ENCODE measurements at regions not wholly inside any gene's neighbourhood (a gene's known extent, or its start where the extent isn't known, plus 50 kb on each side); places are given as distances from the start of the nearest gene placed in this dataset.

DNA sequence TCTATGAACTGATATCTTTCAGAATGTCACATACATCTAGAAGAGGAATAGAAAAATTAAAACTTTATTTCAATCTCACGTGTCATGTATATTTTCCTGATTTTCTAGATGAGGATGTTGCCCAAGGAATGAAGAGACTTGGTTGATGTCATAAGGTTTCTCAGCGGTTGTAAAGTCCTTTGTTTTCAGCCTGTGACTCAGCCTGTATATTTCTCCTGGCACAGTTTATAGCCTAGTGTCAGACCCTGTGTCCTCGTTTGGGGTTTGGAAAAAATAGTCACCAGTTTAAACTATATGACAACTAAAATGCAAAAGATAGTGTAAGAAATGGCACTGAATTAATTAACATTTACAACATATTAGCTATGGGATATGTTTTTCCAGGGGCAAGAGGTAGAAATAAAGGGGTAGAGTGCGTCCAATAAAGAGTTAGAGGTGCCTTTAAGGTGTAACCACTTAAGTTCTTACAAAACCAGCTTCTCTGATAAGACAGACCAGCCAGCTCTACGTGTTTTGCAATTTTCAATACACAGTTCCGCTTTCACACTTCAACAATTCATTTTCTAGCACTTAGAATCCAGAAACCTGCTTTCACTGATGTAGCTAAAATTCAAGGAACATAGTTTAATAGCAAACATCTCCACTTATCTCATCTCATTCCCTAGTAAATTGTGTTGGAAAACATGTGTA lies 1432.6 kb upstream of the TENM4 start:
- no peak overlapping the region for H3K4me2 ChIP-seq
- H3K27me3 Mint-ChIP-seq (ENCODE audit: insufficient read depth, low read depth), result peaks cover 3% of the 10 kb centered on the region

DNA sequence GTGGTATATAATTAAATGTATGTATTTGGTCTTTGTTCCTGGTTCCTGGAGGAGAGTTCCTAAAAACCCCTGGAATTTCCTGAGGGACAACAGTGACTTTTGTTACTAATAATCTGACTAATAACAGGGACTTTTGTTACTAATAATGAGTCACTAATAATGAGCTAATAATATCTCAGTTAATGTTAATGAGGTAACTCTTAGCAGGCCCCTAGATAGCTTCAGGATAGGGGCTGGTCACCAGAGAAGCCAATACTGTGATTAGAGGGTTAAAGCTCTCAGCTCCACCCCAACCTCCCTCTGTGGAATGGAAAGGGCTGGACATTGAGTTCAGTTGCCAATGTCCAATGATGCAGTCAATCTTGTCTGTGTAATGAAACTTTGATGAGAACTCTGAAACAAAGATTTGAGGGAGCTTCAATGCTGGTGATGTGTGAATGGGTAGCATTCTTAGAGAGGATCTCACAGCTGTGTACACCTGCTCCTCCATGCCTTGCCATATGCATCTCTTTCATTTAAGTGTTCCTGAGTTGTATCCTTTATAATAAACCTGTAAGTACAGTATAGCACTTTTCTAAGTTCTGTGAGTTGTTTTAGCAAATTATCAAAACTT lies 1431.4 kb upstream of the TENM4 start:
- no peaks in the 10 kb centered on the region for H3F3A ChIP-seq (ENCODE audit: low read depth)
- no peaks in the 10 kb centered on the region for H3K36me3 Mint-ChIP-seq
- H3K9me3 Mint-ChIP-seq, result no peaks in the 10 kb centered on the region
- H3K27me3 Mint-ChIP-seq (ENCODE audit: insufficient read depth, low read depth), result peaks cover 3% of the 10 kb centered on the region
- H3K4me1 ChIP-seq, result no peaks in the 10 kb centered on the region
- H3K27ac ChIP-seq, result no peak overlapping the region
- no peaks in the 10 kb centered on the region for H3K36me3 ChIP-seq
- H3K9ac ChIP-seq, result no peak overlapping the region
- H3K4me3 Mint-ChIP-seq, result no peak overlapping the region
- H3K4me1 Mint-ChIP-seq, result no peaks in the 10 kb centered on the region
- no peaks in the 10 kb centered on the region for H3K79me2 ChIP-seq (ENCODE audit: low read depth)
- no peaks in the 10 kb centered on the region for H4K20me1 ChIP-seq (ENCODE audit: low read depth)
- H3K4me2 ChIP-seq, result no peak overlapping the region
- no peak overlapping the region for H3K4me3 ChIP-seq
- no peak overlapping the region for H2AFZ ChIP-seq (replicated peaks)
- DNase-seq (ENCODE audit: low spot score), result no peak
- H3K27me3 ChIP-seq, result no peaks in the 10 kb centered on the region
- no peak for TF ChIP-seq EZH2phosphoT487 (IDR thresholded peaks at IDR 0.05)
- TF ChIP-seq, protein P1, sequence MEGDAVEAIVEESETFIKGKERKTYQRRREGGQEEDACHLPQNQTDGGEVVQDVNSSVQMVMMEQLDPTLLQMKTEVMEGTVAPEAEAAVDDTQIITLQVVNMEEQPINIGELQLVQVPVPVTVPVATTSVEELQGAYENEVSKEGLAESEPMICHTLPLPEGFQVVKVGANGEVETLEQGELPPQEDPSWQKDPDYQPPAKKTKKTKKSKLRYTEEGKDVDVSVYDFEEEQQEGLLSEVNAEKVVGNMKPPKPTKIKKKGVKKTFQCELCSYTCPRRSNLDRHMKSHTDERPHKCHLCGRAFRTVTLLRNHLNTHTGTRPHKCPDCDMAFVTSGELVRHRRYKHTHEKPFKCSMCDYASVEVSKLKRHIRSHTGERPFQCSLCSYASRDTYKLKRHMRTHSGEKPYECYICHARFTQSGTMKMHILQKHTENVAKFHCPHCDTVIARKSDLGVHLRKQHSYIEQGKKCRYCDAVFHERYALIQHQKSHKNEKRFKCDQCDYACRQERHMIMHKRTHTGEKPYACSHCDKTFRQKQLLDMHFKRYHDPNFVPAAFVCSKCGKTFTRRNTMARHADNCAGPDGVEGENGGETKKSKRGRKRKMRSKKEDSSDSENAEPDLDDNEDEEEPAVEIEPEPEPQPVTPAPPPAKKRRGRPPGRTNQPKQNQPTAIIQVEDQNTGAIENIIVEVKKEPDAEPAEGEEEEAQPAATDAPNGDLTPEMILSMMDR (IDR thresholded peaks at IDR 0.05), result no peak
- H3K27ac Mint-ChIP-seq, result no peak overlapping the region
- H3K9me3 ChIP-seq (ENCODE audit: low read depth), result no peaks in the 10 kb centered on the region

More for the DNA sequence above, 1432.6 kb upstream of the TENM4 start:
- H3K4me3 Mint-ChIP-seq, result no peak overlapping the region
- Histone ChIP-seq H3K27ac (no peak overlapping the region), H2AFZ (replicated peaks) (no peak overlapping the region), H3F3A (ENCODE audit: low read depth) (no peaks in the 10 kb centered on the region), H3K4me3 (no peak overlapping the region), H3K9me3 (ENCODE audit: low read depth) (no peaks in the 10 kb centered on the region), H4K20me1 (ENCODE audit: low read depth) (no peaks in the 10 kb centered on the region), H3K9ac (no peak overlapping the region), H3K27me3 (no peaks in the 10 kb centered on the region), H3K36me3 (no peaks in the 10 kb centered on the region), H3K79me2 (ENCODE audit: low read depth) (no peaks in the 10 kb centered on the region), H3K4me1 (no peaks in the 10 kb centered on the region)
- H3K4me1 Mint-ChIP-seq, result no peaks in the 10 kb centered on the region
- no peaks in the 10 kb centered on the region for H3K9me3 Mint-ChIP-seq
- TF ChIP-seq EZH2phosphoT487 (IDR thresholded peaks at IDR 0.05) (no peak), EZH2 (IDR thresholded peaks at IDR 0.05) (no peak)
- TF ChIP-seq, protein P1 (IDR thresholded peaks at IDR 0.05), result no peak
- no peaks in the 10 kb centered on the region for H3K36me3 Mint-ChIP-seq
- H3K27ac Mint-ChIP-seq, result no peak overlapping the region
- no peak for DNase-seq (ENCODE audit: low spot score)

DNA sequence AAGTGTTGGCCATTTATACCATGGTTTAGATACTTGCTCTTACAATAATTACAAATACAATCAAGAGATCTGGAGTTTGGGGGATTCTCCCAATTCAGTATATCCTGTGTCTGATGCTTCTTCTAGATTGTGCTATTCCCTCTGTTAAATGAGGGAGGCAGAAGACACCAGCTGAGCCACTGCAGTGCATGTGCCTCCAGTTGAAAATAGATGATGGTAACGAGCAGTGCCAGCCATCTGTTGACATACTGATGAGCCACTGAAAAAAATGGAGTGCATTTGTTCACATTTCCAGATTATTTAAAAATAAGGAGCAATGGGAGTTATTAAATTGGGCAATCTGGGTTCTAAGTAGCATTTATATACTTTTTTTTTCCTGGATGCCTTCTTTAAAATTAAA lies 1428.0 kb upstream of the TENM4 start:
- no peak overlapping the region for H2AFZ ChIP-seq (replicated peaks)
- H3F3A ChIP-seq (ENCODE audit: low read depth), result no peaks in the 10 kb centered on the region
- H3K4me3 Mint-ChIP-seq, result no peak overlapping the region
- H3K27ac Mint-ChIP-seq, result no peak overlapping the region
- no peak overlapping the region for H3K4me3 ChIP-seq
- H3K9ac ChIP-seq, result no peak overlapping the region
- H3K9me3 Mint-ChIP-seq, result no peaks in the 10 kb centered on the region
- TF ChIP-seq EZH2phosphoT487 (IDR thresholded peaks at IDR 0.05) (no peak), EZH2 (IDR thresholded peaks at IDR 0.05) (no peak)
- TF ChIP-seq, protein P1 (IDR thresholded peaks at IDR 0.05), result no peak
- H3K36me3 Mint-ChIP-seq, result no peaks in the 10 kb centered on the region
- H3K4me1 ChIP-seq, result no peaks in the 10 kb centered on the region
- H3K36me3 ChIP-seq, result no peaks in the 10 kb centered on the region
- H3K27me3 Mint-ChIP-seq (ENCODE audit: insufficient read depth, low read depth), result peaks cover 3% of the 10 kb centered on the region
- no peaks in the 10 kb centered on the region for H3K27me3 ChIP-seq
- H3K4me2 ChIP-seq, result no peak overlapping the region
- no peak for DNase-seq (ENCODE audit: low spot score)
- no peaks in the 10 kb centered on the region for H4K20me1 ChIP-seq (ENCODE audit: low read depth)
- no peaks in the 10 kb centered on the region for H3K79me2 ChIP-seq (ENCODE audit: low read depth)
- H3K4me1 Mint-ChIP-seq, result no peaks in the 10 kb centered on the region
- no peaks in the 10 kb centered on the region for H3K9me3 ChIP-seq (ENCODE audit: low read depth)
- no peak overlapping the region for H3K27ac ChIP-seq

All from neural progenitor cell (in vitro differentiated cells).